HG03066 (cell line): ENCODE measurements at regions not wholly inside any gene's neighbourhood (a gene's known extent, or its start where the extent isn't known, plus 50 kb on each side); places are given as distances from the start of the nearest gene placed in this dataset.

Experiments
- ATAC-seq: cut with Tn5 transposase; IDR thresholded peaks from one replicate; pipeline ENCODE4 v1.9.1; 2021; ENCODE audit warnings: low read depth; ENCODE audit not compliant: unreplicated experiment

GRCh38 chr2:80725001-80725400 lies 420.4 kb upstream of the LRRTM1 start:
- no peak for ATAC-seq

- ATAC-seq, result no peak
These were observed 418.3 kb upstream of the LRRTM1 start for GRCh38 chr2:80722803-80723202.

DNA sequence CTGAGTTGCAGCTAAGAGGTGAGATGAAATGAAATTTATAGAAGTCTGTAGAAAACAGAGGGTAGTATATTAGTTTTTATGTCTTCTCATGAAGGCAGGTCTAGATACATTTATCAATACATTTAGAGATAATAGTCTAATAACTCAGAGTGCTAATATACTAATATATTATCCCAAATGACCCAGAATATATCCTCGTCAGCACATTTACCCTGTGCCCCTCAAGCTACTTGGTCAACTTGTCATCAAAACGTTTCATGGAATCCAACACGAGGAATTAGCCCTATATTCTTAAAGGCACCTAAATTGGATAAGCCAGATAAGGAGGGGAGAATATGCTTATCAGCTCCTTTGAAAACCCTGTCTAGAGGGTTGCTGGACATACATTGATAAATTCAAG lies 415.1 kb upstream of the LRRTM1 start:
- no peak for ATAC-seq

- no peak for ATAC-seq
These were observed 410.9 kb upstream of the LRRTM1 start for GRCh38 chr2:80715433-80715832.

DNA sequence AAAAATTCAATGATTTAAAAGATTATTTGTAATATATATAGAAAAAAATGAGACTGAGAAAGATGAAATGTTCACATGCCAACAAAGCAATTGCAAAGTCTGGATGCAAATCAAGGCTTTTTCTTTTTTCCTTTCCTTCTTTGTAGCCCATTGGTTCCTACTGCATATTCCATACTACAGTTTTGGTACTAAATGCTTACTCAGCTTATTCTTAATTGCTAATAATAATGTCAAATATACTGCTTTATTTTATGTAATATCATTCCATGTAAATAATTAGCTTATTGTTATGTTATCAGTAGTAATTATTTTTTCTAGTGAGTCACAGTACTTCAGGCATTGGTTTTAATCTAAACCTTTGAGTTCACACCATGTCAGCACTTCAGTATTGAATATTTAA lies 407.4 kb upstream of the LRRTM1 start:
- ATAC-seq, result no peak

GRCh38 chr2:80706951-80707350 lies 402.4 kb upstream of the LRRTM1 start:
- ATAC-seq, result no peak

DNA sequence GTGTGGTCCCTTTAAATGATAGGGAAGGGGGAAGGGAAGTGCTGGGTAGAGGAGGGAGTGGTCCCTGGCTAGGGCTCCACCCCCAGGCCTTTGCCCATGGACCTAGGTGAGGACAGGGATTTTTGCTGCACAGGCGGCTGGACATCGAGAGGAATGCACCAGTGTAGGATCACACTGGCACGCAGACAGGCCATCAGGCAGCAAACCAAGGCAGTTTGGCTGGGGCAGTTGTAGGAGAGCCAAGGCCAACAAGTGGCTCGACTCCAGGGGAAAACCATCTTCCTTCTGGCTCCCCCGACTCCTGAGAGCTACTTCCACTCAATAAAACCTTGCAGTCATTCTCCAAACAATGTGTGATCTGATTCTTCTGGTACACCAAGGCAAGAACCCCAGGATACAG lies 402.0 kb upstream of the LRRTM1 start:
- ATAC-seq, result no peak

DNA sequence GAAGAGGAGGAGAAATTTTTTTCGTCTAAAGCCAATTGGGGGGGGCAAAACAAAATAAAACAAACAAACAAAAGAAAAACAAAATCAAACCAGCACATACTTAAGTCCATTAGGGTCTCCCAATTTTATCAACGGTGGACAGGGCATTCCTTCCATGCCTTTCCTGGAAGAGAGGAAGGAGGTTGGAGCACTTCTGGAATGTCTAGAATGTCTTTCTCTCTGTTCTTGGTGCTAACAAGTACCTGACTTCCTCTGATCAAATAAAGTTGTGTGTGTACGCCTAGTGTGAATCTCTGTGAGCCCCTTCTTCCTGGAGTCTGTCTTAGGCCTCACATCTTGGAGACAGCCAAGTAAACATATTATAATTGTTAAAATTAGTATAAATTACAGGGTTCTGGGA lies 399.0 kb upstream of the LRRTM1 start:
- ATAC-seq, result no peak

DNA sequence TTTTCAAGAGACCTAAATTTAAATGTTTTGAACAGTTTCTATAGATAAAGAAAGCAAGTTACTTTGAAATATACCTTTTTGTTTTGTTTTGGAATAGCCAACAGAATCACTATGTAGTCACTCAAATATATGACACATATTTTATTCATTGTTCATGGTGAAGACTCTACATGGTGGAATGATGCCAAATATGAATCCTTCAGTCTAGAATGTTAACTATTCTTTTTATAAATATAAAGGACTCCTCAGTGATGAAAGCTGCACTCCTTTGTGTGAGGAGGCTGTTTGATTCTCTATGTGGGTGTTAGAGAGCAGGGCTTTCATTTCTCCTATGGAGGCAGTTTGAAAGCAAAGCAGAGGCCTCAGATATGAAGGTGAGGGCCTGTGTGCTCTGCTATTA lies 396.4 kb upstream of the LRRTM1 start:
- no peak for ATAC-seq
